NCI-H187 treated with DMSO at 0.1 percent for 48 hours (cell line): ENCODE measurements at regions not wholly inside any gene's neighbourhood (a gene's known extent, or its start where the extent isn't known, plus 50 kb on each side); places are given as distances from the start of the nearest gene placed in this dataset.
A peak's percentile ranks its signal among the peaks of the same experiment; 100 is the strongest.
"Not testable (repeated sequence)": the region's sequence is repeated elsewhere in the genome, so short reads cannot be mapped to it uniquely, and the experiment has no call there.

Experiments
- DNase-seq: peaks from one replicate; lab custom pipeline; 2025; lab: John Stamatoyannopoulos, UW

DNA sequence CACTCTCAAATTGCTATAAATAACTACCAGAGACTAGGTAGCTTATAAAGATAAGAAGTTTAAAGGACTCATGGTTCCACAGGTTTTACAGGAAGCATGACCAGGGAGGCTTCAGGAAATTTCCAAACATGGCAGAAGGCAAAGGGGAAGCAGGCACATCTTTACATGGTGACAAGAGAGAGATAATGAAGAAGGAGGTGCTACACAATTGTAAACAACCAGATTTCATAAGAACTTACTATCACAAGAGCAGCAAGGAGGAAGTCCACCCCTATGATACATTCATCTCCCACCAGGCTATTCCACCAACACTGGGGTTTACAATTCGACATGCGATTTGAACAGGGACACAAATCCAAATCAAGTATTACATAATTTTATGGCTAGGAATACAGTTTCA, 257.7 kb downstream of the BTG1 start:
- DNase-seq = no peak

DNA sequence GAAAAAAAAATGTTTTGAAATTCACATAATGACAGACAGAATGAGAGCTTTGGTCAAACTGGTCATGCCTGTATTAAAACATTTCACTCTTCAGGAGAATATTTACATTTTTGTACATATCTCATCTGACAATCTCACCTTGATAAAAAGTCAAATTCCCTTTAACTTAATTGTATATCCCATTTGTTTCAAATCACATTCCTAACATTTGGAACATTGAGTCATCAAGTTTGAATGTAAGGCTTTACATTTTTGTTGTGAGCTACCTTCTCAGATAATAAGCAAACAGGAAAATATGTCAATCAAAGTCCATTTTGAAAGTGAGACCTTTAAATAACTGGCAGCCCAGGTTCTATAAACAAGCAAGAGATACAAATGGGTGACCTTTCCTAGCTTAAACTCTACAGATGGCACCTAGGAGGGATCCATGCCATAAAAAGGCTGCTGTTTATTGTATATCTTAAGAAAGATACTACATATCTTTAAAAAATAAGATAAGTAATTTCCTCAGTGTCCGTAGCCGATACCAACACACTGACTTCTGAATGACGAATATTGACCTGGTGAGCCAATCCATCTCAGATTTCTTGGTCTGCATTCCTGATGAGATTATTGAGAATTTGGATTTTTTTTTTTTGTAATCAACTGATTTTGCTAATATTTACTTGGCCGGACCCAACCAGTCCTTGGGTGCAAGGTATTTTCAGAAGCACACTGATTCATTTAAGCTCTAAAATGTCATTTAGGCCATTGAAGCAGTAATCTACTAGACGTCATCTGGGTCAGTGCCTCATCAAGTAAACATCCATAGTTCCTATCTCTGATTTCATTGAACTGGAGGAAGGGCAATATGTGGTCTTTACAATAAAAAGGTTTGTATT, 259.6 kb downstream of the BTG1 start:
- DNase-seq = no peak

DNA sequence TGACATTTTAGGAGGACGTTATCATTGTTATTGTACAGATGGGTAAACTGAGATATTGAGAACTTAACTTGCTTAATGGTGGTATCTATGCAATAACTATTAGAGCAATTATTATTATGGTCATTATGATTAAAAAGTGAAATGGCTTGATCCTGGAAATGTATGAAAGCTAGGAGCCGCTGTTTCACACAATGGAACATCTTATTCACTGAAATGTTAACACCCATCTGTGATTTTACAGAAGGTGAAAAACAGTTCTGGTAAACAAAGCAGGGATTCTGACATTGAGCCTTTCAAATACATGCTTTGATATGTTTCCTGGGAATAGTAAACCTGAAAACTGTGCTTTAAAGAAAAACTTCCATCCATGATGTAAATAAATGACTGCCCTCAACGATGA, 261.4 kb downstream of the BTG1 start:
- no peak for DNase-seq

DNA sequence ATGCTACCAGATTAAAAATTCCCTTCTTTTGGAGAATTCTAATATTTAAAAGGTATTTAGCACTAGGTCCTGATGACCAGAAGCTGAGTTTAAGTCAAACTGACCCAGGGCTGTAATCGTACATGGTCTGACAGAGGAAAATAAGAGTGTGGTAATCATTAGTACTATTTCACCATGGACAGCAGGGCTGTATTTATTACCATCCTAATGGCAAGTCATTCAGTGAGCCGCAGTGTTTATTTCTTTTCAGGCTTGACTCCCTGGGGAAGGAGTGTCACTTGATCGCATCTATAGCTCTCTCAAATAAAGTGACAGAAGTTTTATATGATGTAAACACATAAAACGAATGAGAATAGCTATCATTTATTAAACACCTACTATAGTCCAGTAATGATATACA, 261.8 kb downstream of the BTG1 start:
- DNase-seq = no peak

DNA sequence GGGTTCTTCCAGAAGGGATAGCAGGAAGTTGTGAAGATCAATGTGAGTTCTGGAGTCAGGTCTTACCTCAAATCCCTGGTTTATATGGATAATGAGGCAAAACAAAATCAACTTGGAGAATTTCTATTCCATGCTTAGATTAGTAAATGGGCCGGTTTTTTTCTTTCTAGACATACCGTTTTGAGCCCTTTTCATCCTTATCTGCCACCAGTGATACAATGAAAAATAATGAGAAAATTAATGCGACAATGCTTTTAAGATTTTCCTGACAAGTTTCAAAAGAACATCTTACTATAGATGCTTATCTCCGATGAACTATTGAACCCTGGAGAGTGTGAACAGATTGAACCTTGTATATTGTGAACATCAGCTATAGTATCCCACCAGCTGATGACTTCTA, 262.7 kb downstream of the BTG1 start:
- DNase-seq = no peak

DNA sequence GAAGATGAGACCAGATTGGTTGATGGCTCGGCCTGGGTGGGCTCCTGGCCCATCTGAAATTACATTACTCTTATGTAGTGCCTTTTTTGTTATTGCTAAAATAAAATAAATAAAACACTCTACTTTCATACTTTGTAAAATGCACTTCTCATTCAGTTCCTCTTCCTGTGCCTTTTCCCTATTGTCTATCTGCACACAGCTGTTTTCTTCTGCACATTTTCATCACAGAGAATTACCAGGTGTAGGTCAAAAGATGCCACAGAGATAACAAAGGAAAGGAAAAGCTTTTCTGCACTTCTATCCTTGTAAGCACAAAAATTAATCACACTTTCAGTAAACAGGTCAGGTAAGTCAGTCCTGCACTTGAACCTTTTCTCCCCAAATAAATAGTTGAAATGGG, 265.1 kb downstream of the BTG1 start:
- DNase-seq = no peak

DNA sequence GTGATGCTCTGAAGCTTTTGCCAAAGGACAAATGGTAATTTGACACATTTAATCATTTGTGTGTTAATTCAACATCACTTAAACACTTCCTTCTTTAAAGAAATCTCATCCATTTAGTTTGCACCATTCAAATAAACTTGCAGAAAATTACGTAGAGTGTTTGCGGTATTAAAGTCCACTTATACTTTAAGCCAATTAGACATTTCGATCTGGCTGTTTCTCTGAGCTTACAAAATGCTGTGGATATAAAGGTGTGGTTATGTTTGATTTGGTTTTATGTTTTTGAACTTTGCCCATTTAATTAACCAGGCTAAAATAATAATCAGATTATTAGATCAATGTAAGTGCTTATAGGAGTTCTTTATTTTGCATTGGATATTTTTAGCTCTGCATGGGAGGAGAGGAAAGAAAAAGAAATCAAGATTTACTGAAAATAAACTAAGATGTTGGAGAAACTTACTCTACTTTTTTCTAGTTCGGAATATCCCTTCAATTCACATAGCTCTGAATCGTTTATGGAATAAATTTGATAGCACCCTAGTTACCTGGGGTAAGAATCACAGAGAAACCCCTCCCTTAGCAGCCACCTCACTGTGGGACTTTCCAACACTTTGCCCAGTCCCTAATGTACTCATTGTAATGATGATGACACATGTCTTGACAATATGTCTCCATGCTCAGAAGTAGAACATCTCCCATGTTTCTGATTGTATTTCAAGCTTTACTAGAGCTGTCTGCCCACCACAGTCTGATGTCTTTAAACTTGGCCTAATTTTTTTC, 268.0 kb downstream of the BTG1 start:
- DNase-seq = no peak

DNA sequence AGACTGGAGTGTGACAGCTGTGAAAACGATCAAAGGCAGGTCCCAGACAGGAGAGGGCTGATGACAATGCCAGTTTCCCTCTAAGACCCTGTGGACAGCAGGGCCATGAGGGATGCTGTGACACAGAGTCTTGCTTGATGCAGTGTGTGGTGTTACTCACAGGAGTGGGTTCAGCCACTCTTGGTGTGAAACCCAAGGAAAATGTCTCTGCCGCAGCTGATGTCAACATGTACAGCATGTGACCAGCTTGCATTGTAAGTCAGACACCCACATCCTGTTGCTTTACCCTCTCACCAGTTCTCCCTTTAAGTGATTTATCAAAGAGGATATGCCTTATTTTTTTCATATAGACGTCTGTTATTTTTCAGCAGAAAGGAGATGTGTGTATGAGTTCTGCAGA, 268.6 kb downstream of the BTG1 start:
- DNase-seq = no peak

DNA sequence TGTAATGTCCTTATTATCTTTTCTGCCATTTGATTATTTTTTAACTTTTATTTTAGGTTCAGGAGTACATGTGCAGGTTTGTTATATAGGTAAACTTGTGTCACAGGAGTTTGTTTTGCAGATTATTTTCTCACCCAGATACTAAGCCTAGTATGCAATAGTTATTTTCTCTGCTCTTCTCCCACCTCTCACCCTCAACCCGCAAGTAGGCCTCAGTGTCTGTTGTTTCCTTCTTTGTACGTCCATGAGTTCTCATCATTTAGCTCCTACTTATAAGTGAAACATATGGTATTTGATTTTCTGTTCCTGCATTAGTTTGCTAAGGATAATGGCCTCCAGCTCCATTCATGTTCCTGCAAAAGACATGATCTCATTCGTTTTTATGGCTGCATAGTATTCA, 270.0 kb downstream of the BTG1 start:
- DNase-seq = not testable (repeated sequence)

DNA sequence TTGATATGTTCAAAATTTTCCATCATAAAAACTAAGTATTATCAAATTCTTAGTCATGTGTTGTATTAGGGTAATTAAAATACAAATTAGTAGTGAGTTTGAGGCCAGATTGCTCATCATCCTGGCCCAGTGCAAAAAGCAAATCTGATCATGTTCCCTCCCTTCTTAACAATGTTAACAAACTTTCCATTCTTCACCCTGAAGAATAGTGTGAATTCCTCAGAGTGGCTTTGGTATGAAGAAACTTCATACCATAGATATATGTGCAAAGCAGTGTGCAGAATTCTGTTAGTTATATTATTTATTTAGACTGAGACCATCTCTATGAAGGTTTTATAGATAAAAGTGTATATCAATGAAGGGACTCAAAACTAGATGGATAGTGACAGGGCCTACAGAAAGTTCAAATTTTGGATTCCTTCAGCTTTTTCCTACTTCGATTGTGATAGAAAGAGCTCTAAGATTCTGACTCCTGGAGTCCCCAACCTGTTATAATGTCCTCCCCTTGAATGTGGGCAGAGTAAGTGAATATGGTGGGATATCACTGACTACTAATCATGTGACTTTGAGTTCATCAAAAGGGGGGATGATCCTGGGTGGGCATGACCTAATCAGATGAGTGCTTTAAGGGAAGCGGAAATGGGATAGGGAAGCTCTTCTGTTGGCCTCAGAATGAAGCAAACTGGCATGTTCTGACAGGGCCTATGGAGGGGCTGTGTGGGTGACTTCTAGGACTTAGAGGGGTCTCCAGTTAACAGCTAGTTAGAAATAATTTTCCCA, 271.4 kb downstream of the BTG1 start:
- no peak for DNase-seq

DNA sequence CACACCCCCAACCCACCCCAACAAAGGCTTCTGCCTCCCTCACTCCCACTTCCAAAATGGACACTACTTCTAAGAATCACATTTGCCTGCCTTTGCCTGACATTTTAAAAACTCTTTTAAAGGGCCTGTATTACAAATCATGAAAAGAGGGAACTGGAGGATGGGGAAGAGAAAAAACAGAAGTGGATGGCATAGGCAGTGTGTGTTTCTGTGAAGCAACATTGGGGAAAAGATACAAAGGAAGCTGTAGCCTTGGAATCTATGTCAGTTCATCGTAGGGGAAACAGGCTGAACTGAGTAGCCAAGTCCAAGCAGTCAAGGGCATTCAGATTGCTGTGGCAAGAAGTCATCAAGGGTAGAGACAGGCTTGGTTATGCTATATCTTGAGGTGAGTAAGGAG, 273.9 kb downstream of the BTG1 start:
- no peak for DNase-seq

DNA sequence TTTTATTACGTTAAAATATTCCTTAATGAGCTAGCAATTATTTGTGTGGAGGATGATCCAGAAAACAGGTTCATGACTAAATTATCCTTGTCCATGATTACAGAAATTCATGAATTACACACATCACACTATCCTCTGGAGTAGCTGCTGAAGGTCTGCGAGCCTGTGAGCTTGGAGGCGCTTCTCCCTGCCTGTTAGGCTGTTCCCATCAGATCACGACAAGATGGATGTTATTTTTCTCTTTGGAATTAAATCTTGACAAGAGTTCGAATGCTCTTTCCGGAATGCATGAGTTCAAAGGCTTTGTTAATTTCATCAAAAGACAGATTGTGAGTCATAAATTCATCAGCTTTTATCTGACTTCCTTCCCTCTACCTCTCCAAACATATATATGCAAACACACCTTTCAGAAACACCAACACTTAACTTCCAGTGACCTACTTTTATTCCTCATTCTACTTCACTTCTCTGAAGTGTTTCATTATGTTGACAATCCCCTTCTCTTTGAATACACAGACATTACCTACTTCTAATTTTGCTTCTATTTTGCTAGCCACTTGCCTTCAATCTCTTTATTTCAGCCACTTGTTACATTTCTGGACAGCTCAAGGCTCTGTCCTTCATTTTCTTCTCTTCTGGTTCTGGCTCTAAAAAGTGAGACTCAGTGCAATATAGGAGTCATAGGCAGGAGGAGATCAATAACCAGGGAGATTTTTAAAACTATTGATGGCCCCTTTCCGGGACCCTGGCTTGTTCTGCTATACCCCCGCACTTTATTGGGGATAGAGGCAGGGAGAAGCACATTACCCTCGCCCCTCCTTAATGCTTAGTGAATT, 274.6 kb downstream of the BTG1 start:
- peak; percentile 55 for DNase-seq

DNA sequence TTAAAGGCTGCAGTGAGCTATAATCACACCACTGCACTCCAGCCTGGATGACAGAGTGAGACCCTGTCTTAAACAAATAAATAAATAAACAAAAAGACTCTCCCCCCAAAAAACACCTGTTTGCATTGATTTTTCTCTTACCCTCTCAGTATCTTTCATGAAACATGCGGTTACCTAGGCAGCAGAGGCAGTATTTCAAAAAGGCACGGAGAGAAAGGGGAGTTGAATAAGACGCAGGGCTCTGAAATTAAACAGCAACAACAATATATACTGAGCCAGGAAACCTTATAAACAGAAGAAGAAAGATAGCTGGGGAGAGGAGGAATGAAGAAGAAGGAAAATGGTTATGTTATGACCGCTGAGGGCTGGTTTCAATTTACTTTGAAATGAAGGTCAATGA, 277.6 kb downstream of the BTG1 start:
- DNase-seq = no peak

DNA sequence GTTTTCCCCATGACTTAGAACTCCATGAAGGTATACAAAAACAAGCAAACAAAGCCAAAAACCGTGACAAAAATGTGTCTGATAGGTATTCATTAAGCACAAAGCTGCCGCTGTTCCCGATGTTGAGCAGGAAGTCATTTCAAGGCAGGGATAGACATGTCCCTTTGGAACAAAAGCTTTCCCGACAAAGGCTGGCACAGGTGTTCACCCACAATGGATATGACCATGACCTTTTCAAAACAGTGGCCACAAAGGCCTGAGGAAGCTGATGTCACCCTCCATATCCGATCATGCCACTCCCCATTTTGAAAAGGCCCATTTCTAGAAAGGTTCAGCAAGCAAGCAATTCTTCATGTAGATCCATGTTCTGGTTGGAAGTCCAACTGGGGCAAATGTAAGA, 279.1 kb downstream of the BTG1 start:
- DNase-seq = no peak

DNA sequence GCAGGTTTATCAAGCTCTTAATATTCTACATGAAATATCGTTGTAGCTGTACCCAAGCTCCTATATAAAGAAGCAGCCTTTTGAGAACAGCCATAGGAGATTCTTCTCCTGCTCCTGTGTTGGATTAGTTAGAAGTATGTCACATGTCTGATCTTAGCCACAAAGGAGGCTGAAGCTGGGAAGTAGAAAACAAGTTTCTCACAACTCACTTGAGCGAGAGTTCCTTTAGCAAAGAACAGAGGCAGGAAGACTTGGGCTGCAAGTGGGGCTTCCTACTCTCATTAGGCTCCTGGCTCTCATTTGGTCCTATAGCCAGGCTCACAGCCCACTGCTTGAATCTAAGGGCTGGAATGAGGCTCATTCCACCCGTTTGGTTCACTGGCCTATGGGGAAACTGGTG, 281.9 kb downstream of the BTG1 start:
- DNase-seq = no peak

DNA sequence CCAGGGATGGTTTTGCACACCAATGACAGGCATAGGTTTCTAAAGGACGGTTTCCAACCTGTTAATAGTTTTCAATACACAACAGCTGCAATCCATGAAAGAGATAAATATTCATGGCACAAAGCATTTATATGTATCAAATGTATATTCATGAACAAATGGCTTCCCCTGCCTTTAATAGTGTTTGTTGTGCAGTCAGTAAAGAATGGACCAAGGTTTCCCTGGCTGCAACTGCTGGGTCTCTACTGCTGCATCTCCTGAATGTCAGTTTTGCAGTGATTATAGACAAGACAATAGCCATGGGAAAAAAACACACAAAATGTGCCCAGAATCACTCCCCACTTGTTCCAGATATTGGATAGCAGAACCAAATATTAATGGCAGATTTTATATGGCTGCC, 284.1 kb downstream of the BTG1 start:
- no peak for DNase-seq

DNA sequence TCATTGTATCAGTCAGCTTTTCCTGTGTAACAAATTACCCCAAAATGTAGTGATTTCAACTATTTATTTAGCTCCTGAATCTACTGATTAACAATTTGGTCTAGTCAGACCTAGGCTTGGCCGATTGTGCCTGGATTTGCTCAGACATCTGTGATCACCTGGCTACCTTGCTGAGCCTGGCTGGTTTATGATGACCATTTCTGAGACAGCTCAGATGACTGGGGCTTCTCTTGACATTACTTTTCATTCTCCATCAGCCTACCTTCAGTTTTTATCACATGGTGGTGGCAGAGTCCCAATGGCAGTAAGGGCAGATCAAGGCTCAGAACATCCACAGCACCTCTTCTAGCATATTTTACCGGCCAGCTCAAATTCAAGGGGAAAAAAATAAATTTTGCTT, 286.3 kb downstream of the BTG1 start:
- no peak for DNase-seq

DNA sequence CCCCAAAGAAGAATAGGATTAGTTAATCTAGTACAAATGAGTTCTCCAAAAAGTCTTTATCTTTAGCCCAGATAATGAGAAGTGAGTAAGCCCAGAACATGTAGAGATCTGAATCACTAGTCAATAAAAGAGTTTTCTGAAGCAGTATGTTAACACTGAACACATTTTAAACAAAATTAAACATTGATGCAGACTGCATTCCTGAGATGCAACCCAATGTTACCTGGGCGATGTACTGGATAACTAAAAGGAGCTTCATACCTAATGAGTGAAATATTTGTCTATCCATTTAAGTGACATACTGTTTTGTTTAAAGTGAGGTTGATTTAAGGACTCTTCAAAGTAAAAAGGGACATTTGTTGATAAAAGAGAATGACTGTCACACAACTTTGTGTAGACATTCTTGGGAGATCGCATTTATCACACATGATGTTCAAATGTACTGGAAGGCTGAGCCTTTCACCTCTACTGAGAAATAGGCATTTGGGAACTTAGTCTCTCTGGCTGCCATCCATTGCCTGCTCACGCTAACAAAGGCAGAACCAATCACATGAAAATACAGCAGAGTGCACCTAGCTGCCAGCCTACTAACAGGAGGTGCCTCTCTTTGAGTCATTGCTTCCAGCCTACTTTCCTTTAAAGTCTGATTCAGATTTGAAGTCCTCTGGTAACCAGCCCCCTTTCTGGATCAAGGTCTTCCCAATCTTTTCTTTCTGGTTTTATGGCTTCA, 287.7 kb downstream of the BTG1 start:
- DNase-seq = no peak

DNA sequence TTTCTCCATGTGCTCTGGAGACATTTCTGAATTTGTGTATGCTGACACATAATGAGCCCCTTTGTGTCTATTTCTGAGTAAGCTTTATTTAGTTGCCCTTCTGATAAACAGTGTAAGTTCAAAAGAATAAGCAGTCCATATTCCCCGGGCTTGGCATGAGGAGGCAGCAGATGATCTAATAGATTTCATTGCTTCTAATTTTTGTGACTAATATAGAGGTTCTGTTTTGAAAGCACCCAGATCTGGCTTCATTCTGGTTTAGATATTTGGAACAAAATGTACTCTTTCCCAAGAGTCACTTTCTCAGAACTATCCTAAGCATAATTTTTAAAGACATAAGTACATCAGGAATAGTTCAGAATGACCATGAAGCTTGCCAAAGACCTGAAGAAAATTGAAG, 290.9 kb downstream of the BTG1 start:
- no peak for DNase-seq

DNA sequence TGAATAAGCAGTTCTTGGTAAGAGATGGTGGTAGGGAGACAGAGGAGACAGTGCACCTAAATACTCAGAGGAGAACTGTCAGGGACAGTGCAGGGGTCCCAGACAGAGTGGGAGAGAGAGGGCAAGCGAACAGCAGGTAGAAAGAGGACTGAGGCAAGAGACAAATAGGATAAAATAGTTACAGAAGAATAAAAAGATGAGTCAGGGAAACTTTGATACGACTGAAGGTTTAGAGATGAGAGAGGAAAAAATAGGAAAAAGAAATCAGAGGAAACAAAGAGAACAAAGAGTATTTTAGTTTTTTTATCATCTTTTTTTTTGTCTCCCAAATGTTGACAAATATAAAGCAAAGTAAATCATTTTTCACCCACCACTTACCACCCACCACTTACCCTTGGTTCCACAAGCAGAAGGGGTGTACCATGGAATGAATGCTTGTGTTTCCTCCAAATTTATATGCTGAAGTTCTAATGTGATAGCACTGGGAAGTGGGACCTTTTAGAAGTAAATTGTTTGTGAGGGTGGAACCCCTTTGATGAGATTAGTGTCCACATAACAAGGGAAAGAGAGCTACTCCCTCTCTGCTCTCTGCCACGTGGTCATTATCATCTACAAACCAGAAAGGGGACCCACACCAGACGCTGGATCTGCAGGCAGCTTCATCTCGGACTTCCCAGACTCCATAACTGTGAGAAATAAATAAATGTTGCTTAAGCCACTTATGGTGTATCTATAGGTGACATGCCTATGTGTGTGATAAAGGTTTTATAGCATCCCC, 292.1 kb downstream of the BTG1 start:
- no peak for DNase-seq
